Mucosa of stomach (tissue), 1 donor: ENCODE measurements at regions not wholly inside any gene's neighbourhood (a gene's known extent, or its start where the extent isn't known, plus 50 kb on each side); places are given as distances from the start of the nearest gene placed in this dataset.
"Not testable (repeated sequence)": the region's sequence is repeated elsewhere in the genome, so short reads cannot be mapped to it uniquely, and the experiment has no call there.

Experiments
- H3K27me3 ChIP-seq: one replicate; pipeline ENCODE4 v1.7.0; 2013; ENCODE audit warnings: mild to moderate bottlenecking, low read length; ENCODE audit not compliant: control insufficient read depth, insufficient read depth
- H3K36me3 ChIP-seq: one replicate; pipeline ENCODE4 v1.7.0; 2013; ENCODE audit warnings: low read length; ENCODE audit not compliant: control insufficient read depth, insufficient read depth
- H3K4me1 ChIP-seq: one replicate; pipeline ENCODE4 v1.7.0; 2013; ENCODE audit warnings: mild to moderate bottlenecking, low read length; ENCODE audit not compliant: control insufficient read depth, insufficient read depth
- H3K4me3 ChIP-seq: one replicate; pipeline ENCODE4 v1.7.0; 2013; ENCODE audit warnings: low read length
- H3K9ac ChIP-seq: one replicate; pipeline ENCODE4 v1.7.0; 2013; ENCODE audit warnings: mild to moderate bottlenecking, low read length, moderate library complexity
- H3K9me3 ChIP-seq: one replicate; pipeline ENCODE4 v1.7.0; 2013; ENCODE audit warnings: mild to moderate bottlenecking, low read length, moderate library complexity; ENCODE audit not compliant: control insufficient read depth
- donor health status: Pancreatic carcinoma.

DNA sequence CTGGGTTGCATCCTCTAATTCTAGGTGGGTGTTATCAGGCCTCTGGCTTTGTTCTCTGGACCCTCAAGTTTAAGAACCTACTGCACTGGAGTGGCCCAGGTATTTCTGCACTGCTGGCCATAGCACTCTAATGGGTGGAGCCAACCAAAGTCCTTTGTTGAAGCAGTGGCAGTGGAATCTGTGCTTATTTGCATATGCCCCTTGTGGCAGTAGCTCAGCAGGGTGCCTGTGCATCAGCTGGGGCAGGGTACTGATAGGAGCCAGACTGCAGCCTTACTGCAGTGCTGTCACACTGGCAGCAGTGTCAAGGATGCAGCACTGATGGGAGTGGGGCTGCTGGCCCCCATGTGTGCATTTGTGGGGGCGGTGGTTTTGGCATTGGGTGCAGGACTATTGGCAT, 660.6 kb downstream of the LRRIQ3 start:
- H3K4me3 ChIP-seq, result no peak overlapping the region

GRCh38 chr1:73517603-73518191, 680.3 kb downstream of the LRRIQ3 start:
- H3K36me3 ChIP-seq, result no peaks in the 10 kb centered on the region
- H3K9ac ChIP-seq, result no peak overlapping the region
- H3K4me3 ChIP-seq, result no peak overlapping the region
- no peaks in the 10 kb centered on the region for H3K4me1 ChIP-seq
- no peaks in the 10 kb centered on the region for H3K9me3 ChIP-seq
- no peaks in the 10 kb centered on the region for H3K27me3 ChIP-seq

More for the DNA sequence above, 660.6 kb downstream of the LRRIQ3 start:
- Histone ChIP-seq H3K9me3 (no peaks in the 10 kb centered on the region), H3K27me3 (no peaks in the 10 kb centered on the region), H3K9ac (no peak overlapping the region), H3K36me3 (no peaks in the 10 kb centered on the region), H3K4me1 (no peaks in the 10 kb centered on the region)

DNA sequence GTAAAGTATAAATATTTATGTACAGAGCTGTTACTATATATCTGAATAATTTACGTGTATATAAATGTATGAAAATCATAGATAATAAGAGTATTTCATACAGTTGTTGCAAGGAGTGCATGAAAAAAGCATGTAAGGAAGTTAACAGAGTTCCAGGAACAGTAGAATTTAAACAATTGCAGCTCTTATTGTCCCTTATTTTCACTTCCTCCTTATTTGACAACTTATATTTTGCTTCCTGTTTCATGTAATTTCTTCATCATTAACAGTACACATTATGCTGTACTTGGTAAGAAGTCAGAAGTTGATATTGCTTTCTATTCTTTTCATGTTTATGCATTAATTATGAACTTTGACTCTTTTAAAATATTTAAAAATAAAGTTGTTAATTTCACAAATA, 681.5 kb downstream of the LRRIQ3 start:
- Histone ChIP-seq H3K9me3 (no peaks in the 10 kb centered on the region), H3K4me1 (no peaks in the 10 kb centered on the region), H3K4me3 (no peak overlapping the region), H3K36me3 (no peaks in the 10 kb centered on the region), H3K9ac (no peak overlapping the region), H3K27me3 (no peaks in the 10 kb centered on the region)

- Histone ChIP-seq H3K27me3 (no peaks in the 10 kb centered on the region), H3K9ac (no peak overlapping the region), H3K4me1 (no peaks in the 10 kb centered on the region), H3K9me3 (no peaks in the 10 kb centered on the region), H3K36me3 (no peaks in the 10 kb centered on the region), H3K4me3 (no peak overlapping the region)
These were observed 686.9 kb downstream of the LRRIQ3 start for GRCh38 chr1:73511038-73511437.

DNA sequence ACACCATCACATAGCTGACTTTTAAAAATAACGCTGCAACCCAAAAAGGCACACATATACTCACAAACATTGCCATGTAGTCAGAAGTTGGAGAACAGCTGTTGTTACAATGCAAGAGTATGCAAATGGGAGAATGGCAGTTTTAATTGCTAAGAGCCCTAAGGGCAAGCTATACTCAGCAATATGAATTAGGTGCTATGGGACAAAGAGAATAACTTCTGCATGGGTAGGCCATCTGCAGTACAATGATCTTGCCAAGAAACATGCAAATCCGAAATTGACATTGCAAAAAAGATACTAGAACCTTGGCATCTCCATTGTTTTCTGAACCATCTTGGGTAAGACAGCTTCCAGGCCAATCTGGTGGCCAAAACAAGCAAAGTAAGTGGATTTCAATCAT, 697.8 kb downstream of the LRRIQ3 start:
- H3K36me3 ChIP-seq, result no peaks in the 10 kb centered on the region
- no peaks in the 10 kb centered on the region for H3K4me1 ChIP-seq
- H3K9me3 ChIP-seq, result no peaks in the 10 kb centered on the region
- H3K4me3 ChIP-seq, result no peak overlapping the region
- H3K9ac ChIP-seq, result no peak overlapping the region
- no peaks in the 10 kb centered on the region for H3K27me3 ChIP-seq

GRCh38 chr1:73499671-73500070, 698.3 kb downstream of the LRRIQ3 start:
- H3K36me3 ChIP-seq, result no peaks in the 10 kb centered on the region
- no peaks in the 10 kb centered on the region for H3K27me3 ChIP-seq
- H3K9ac ChIP-seq, result no peak overlapping the region
- no peaks in the 10 kb centered on the region for H3K9me3 ChIP-seq
- H3K4me3 ChIP-seq, result no peak overlapping the region
- no peaks in the 10 kb centered on the region for H3K4me1 ChIP-seq

DNA sequence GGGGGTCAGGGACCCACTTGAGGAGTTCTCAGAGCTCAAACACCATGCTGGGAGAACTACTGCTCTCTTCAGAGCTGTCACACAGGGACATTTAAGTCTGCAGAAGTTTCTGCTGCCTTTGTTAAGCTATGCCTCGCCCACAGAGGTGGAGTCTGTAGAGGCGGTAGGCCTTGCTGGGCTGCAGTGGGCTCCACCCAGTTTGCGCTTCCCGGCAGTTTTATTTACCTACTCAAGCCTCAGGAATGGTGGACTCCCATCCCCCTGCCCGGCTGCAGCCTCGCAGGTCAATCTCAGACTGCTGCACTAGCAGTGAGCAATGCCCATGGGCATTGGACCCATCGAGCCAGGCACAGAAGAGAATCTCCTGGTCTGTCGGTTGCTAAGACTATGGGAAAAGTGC, 706.4 kb downstream of the LRRIQ3 start:
- Histone ChIP-seq H3K36me3 (no peaks in the 10 kb centered on the region), H3K4me1 (no peaks in the 10 kb centered on the region), H3K4me3 (no peak overlapping the region)

GRCh38 chr1:73475316-73475870, 722.6 kb downstream of the LRRIQ3 start:
- H3K9ac ChIP-seq, result no peak overlapping the region
- H3K4me1 ChIP-seq, result no peaks in the 10 kb centered on the region
- no peaks in the 10 kb centered on the region for H3K27me3 ChIP-seq
- no peaks in the 10 kb centered on the region for H3K9me3 ChIP-seq
- H3K4me3 ChIP-seq, result no peak overlapping the region
- no peaks in the 10 kb centered on the region for H3K36me3 ChIP-seq

More for the DNA sequence above, 706.4 kb downstream of the LRRIQ3 start:
- H3K9me3 ChIP-seq, result no peaks in the 10 kb centered on the region
- no peaks in the 10 kb centered on the region for H3K27me3 ChIP-seq
- no peak overlapping the region for H3K9ac ChIP-seq

- Histone ChIP-seq H3K36me3 (no peaks in the 10 kb centered on the region), H3K9ac (no peak overlapping the region), H3K9me3 (no peaks in the 10 kb centered on the region), H3K4me3 (no peak overlapping the region), H3K4me1 (no peaks in the 10 kb centered on the region), H3K27me3 (no peaks in the 10 kb centered on the region)
These were observed 725.2 kb downstream of the LRRIQ3 start for GRCh38 chr1:73472810-73473209.

GRCh38 chr1:73467731-73468130, 730.2 kb downstream of the LRRIQ3 start:
- no peaks in the 10 kb centered on the region for H3K4me1 ChIP-seq
- no peak overlapping the region for H3K9ac ChIP-seq
- no peaks in the 10 kb centered on the region for H3K27me3 ChIP-seq
- no peak overlapping the region for H3K4me3 ChIP-seq
- H3K9me3 ChIP-seq, result no peaks in the 10 kb centered on the region
- no peaks in the 10 kb centered on the region for H3K36me3 ChIP-seq

DNA sequence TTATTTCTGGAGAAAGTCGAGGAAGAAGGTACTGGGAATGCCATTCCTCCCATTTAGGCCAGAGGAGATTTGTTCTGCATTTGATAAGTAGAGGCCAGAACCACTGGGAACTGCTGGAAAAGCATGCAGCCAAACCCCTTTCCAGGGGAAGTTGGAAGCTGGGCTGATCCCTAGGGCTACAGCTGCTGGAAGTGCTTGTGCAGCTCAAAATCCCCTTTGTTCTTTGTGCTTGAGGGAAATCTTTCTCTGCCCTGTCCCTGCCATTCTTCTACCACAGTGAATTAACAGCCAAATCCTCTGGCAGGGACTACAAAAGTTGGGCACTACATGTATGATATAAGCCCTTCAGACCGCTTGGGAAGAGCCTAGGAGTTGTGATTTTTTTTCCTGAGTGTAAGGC, 734.1 kb downstream of the LRRIQ3 start:
- no peak overlapping the region for H3K9ac ChIP-seq
- H3K27me3 ChIP-seq, result no peaks in the 10 kb centered on the region
- no peaks in the 10 kb centered on the region for H3K36me3 ChIP-seq
- no peak overlapping the region for H3K4me3 ChIP-seq
- H3K9me3 ChIP-seq, result no peaks in the 10 kb centered on the region
- no peaks in the 10 kb centered on the region for H3K4me1 ChIP-seq

- no peaks in the 10 kb centered on the region for H3K36me3 ChIP-seq
- H3K9me3 ChIP-seq, result no peaks in the 10 kb centered on the region
- H3K9ac ChIP-seq, result no peak overlapping the region
- H3K27me3 ChIP-seq, result no peaks in the 10 kb centered on the region
- H3K4me1 ChIP-seq, result no peaks in the 10 kb centered on the region
- no peak overlapping the region for H3K4me3 ChIP-seq
These were observed 745.5 kb downstream of the LRRIQ3 start for GRCh38 chr1:73452522-73452921.

DNA sequence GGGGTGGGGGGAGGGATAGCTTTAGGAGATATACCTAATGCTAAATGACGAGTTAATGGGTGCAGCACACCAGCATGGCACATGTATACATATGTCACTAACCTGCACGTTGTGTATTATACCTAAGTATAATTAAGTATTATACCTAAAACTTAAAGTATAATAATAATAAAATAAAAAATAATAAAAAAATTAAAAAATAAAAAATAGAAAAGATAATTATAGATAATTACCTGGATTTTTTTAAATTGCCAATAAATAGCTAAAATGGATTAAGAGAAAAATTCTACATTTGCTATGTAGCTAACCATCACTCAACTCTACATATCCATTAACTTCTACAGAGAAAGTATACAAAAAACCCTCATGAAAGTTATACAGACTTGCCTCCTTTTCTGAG, 747.3 kb downstream of the LRRIQ3 start:
- H3K9me3 ChIP-seq, H3K36me3 ChIP-seq, H3K4me3 ChIP-seq, H3K9ac ChIP-seq, H3K27me3 ChIP-seq, H3K4me1 ChIP-seq: not testable (repeated sequence)
